GM21390 (cell line): ENCODE measurements at regions not wholly inside any gene's neighbourhood (a gene's known extent, or its start where the extent isn't known, plus 50 kb on each side); places are given as distances from the start of the nearest gene placed in this dataset.

Source experiments
- ATAC-seq: cut with Tn5 transposase; IDR thresholded peaks from one replicate; pipeline ENCODE4 v1.9.1; 2021; ENCODE audit not compliant: unreplicated experiment

GRCh38 chr5:165642366-165642765 is 2136.9 kb downstream of the MAT2B start:
- ATAC-seq: no peak

- no peak for ATAC-seq
These were observed 2160.4 kb downstream of the MAT2B start for GRCh38 chr5:165665735-165666400.

- no peak for ATAC-seq
These were observed 2168.1 kb downstream of the MAT2B start for GRCh38 chr5:165673499-165673898.

GRCh38 chr5:165695796-165696195 is 2190.4 kb downstream of the MAT2B start:
- no peak for ATAC-seq

- ATAC-seq: no peak
These were observed 2200.5 kb downstream of the MAT2B start for GRCh38 chr5:165705960-165706359.

GRCh38 chr5:165712011-165712410 is 2206.6 kb downstream of the MAT2B start:
- ATAC-seq: no peak

GRCh38 chr5:165714598-165714997 is 2209.2 kb downstream of the MAT2B start:
- no peak for ATAC-seq

- no peak for ATAC-seq
These were observed 2215.5 kb downstream of the MAT2B start for GRCh38 chr5:165720901-165721300.

GRCh38 chr5:165722401-165722800 is 2217.0 kb downstream of the MAT2B start:
- ATAC-seq: no peak

GRCh38 chr5:165723931-165724330 is 2218.5 kb downstream of the MAT2B start:
- no peak for ATAC-seq

- no peak for ATAC-seq
These were observed 2223.0 kb downstream of the MAT2B start for GRCh38 chr5:165728425-165728824.

- no peak for ATAC-seq
These were observed 2230.0 kb downstream of the MAT2B start for GRCh38 chr5:165735388-165735787.

GRCh38 chr5:165739079-165739741 is 2233.8 kb downstream of the MAT2B start:
- no peak for ATAC-seq

- no peak for ATAC-seq
These were observed 2252.4 kb downstream of the MAT2B start for GRCh38 chr5:165757791-165758190.

- ATAC-seq: no peak
These were observed 2269.7 kb downstream of the MAT2B start for GRCh38 chr5:165775111-165775510.

- no peak for ATAC-seq
These were observed 2274.1 kb downstream of the MAT2B start for GRCh38 chr5:165779505-165779904.

- ATAC-seq: no peak
These were observed 2275.5 kb downstream of the MAT2B start for GRCh38 chr5:165780901-165781300.

GRCh38 chr5:165781738-165782137 is 2276.3 kb downstream of the MAT2B start:
- no peak for ATAC-seq

- ATAC-seq: no peak
These were observed 2277.6 kb downstream of the MAT2B start for GRCh38 chr5:165783024-165783423.

- ATAC-seq: no peak
These were observed 2280.7 kb downstream of the MAT2B start for GRCh38 chr5:165786073-165786472.

GRCh38 chr5:165795073-165795472 is 2289.7 kb downstream of the MAT2B start:
- no peak for ATAC-seq

GRCh38 chr5:165805756-165806155 is 2300.3 kb downstream of the MAT2B start:
- ATAC-seq: no peak

- no peak for ATAC-seq
These were observed 2302.9 kb downstream of the MAT2B start for GRCh38 chr5:165808335-165808734.
